ENCODE measurements at regions not wholly inside any gene's neighbourhood (a gene's known extent, or its start where the extent isn't known, plus 50 kb on each side); places are given as distances from the start of the nearest gene placed in this dataset.

GRCh38 chr3:180820400-180820799 lies 92.1 kb upstream of the FXR1 start:
- no peak for TF ChIP-seq ZFX (IDR thresholded peaks at IDR 0.05; ENCODE audit: borderline replicate concordance)
- TF ChIP-seq, protein P1, sequence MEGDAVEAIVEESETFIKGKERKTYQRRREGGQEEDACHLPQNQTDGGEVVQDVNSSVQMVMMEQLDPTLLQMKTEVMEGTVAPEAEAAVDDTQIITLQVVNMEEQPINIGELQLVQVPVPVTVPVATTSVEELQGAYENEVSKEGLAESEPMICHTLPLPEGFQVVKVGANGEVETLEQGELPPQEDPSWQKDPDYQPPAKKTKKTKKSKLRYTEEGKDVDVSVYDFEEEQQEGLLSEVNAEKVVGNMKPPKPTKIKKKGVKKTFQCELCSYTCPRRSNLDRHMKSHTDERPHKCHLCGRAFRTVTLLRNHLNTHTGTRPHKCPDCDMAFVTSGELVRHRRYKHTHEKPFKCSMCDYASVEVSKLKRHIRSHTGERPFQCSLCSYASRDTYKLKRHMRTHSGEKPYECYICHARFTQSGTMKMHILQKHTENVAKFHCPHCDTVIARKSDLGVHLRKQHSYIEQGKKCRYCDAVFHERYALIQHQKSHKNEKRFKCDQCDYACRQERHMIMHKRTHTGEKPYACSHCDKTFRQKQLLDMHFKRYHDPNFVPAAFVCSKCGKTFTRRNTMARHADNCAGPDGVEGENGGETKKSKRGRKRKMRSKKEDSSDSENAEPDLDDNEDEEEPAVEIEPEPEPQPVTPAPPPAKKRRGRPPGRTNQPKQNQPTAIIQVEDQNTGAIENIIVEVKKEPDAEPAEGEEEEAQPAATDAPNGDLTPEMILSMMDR (IDR thresholded peaks at IDR 0.05), result no peak
